ENCODE measurements at regions not wholly inside any gene's neighbourhood (a gene's known extent, or its start where the extent isn't known, plus 50 kb on each side); places are given as distances from the start of the nearest gene placed in this dataset.

- FAIRE-seq (no peak), DNase-seq (ENCODE audit: low read depth, low spot score) (no peak)
- ChIA-PET POLR2A (no interaction called here), CTCF (no interaction called here)
- Histone ChIP-seq H3K27me3 (ENCODE audit: control insufficient read depth in 2 of 2, insufficient read depth in 2 of 2, low read length in 2 of 2) (no peaks in the 10 kb centered on the region), H3K27ac (ENCODE audit: insufficient read depth, low read depth, low read length) (no peak overlapping the region), H3K4me1 (ENCODE audit: control insufficient read depth, extremely low read depth, insufficient read depth, low read length) (no peaks in the 10 kb centered on the region), H3K36me3 (ENCODE audit: control insufficient read depth in 2 of 2, extremely low read depth in 1 of 2, insufficient read depth in 2 of 2, low read length in 2 of 2) (no peaks in the 10 kb centered on the region), H3K9me3 (replicated peaks; ENCODE audit: control insufficient read depth, insufficient read depth, low read length) (no peaks in the 10 kb centered on the region), H2AFZ (ENCODE audit: low read depth, low read length) (no peak overlapping the region), H3K79me2 (ENCODE audit: control insufficient read depth, insufficient read depth, low read length) (no peaks in the 10 kb centered on the region), H4K20me1 (replicated peaks; ENCODE audit: control insufficient read depth, extremely low read depth, insufficient read depth, low read length) (no peaks in the 10 kb centered on the region), H3K9ac (replicated peaks; ENCODE audit: extremely low read depth, insufficient read depth, low read length) (no peak overlapping the region), H3K9me1 (replicated peaks; ENCODE audit: control insufficient read depth, extremely low read depth, insufficient read depth, low read length) (no peaks in the 10 kb centered on the region), H3K4me2 (ENCODE audit: insufficient read depth, low read length) (no peak overlapping the region), H3K4me3 (replicated peaks in 1 of 3; ENCODE audit: insufficient read depth in 1 of 3, low read depth in 1 of 3, low read length in 3 of 3) (no peak overlapping the region)
- TF ChIP-seq POLR2AphosphoS5 (IDR thresholded peaks at IDR 0.05; ENCODE audit: insufficient read depth, low read depth, low read length) (no peak), GATA2 (IDR thresholded peaks at IDR 0.05; ENCODE audit: insufficient read depth, insufficient read length, low read depth, low read length) (no peak), JUN (IDR thresholded peaks at IDR 0.05; ENCODE audit: borderline replicate concordance, insufficient read depth, insufficient read length, low read depth) (no peak), POLR2A (IDR thresholded peaks at IDR 0.05; ENCODE audit: low read depth, low read length) (no peak), FOS (IDR thresholded peaks at IDR 0.05; ENCODE audit: borderline replicate concordance, insufficient read depth, low read length) (no peak), MYC (IDR thresholded peaks at IDR 0.05; ENCODE audit: low read depth, low read length) (no peak), MAX (IDR thresholded peaks at IDR 0.05; ENCODE audit: insufficient read depth, insufficient read length) (no peak)
- intact Hi-C loops (cut with micrococcal nuclease) = no loop called here
- no TSS peak for BruUV-seq (replicated peaks)
- dilution Hi-C loops (cut with MboI; ENCODE audit: extremely low pct_ligation_motif_present, low sequenced_read_pairs) = no loop called here
These were observed 442.3 kb upstream of the MKI67 start for GRCh38 chr10:128568491-128568890.

- ChIA-PET CTCF (no interaction called here), POLR2A (no interaction called here)
- no peak overlapping the region for H3K9ac ChIP-seq (replicated peaks; ENCODE audit: extremely low read depth, insufficient read depth, low read length)
- H3K4me2 ChIP-seq (ENCODE audit: insufficient read depth, low read length) = no peak overlapping the region
- TF ChIP-seq POLR2A (IDR thresholded peaks at IDR 0.05; ENCODE audit: low read depth, low read length) (no peak), FOS (IDR thresholded peaks at IDR 0.05; ENCODE audit: borderline replicate concordance, insufficient read depth, low read length) (no peak), POLR2AphosphoS5 (IDR thresholded peaks at IDR 0.05; ENCODE audit: insufficient read depth, low read depth, low read length) (no peak), GATA2 (IDR thresholded peaks at IDR 0.05; ENCODE audit: insufficient read depth, insufficient read length, low read depth, low read length) (no peak), EZH2 (IDR thresholded peaks at IDR 0.05; ENCODE audit: borderline replicate concordance, low read depth, low read length, severe bottlenecking) (no peak)
- no peaks in the 10 kb centered on the region for H3K9me3 ChIP-seq (replicated peaks; ENCODE audit: control insufficient read depth, insufficient read depth, low read length)
- no peaks in the 10 kb centered on the region for H3K4me1 ChIP-seq (ENCODE audit: control insufficient read depth, extremely low read depth, insufficient read depth, low read length)
- H3K4me3 ChIP-seq (replicated peaks in 1 of 3; ENCODE audit: insufficient read depth in 1 of 3, low read depth in 1 of 3, low read length in 3 of 3) = no peak overlapping the region
- DNase-seq (ENCODE audit: low read depth, low spot score) (no peak), FAIRE-seq (no peak)
- dilution Hi-C loops (cut with MboI; ENCODE audit: extremely low pct_ligation_motif_present, low sequenced_read_pairs) = no loop called here
- no peaks in the 10 kb centered on the region for H3K27me3 ChIP-seq (ENCODE audit: control insufficient read depth in 2 of 2, insufficient read depth in 2 of 2, low read length in 2 of 2)
- no peaks in the 10 kb centered on the region for H4K20me1 ChIP-seq (replicated peaks; ENCODE audit: control insufficient read depth, extremely low read depth, insufficient read depth, low read length)
- no peaks in the 10 kb centered on the region for H3K36me3 ChIP-seq (ENCODE audit: control insufficient read depth in 2 of 2, extremely low read depth in 1 of 2, insufficient read depth in 2 of 2, low read length in 2 of 2)
- H3K9me1 ChIP-seq (replicated peaks; ENCODE audit: control insufficient read depth, extremely low read depth, insufficient read depth, low read length) = no peaks in the 10 kb centered on the region
- no peak overlapping the region for H3K27ac ChIP-seq (ENCODE audit: insufficient read depth, low read depth, low read length)
- no peak overlapping the region for H2AFZ ChIP-seq (ENCODE audit: low read depth, low read length)
- intact Hi-C loops (cut with micrococcal nuclease) = no loop called here
- H3K79me2 ChIP-seq (ENCODE audit: control insufficient read depth, insufficient read depth, low read length) = no peaks in the 10 kb centered on the region
- no TSS peak for BruUV-seq (replicated peaks)
These were observed 443.0 kb upstream of the MKI67 start for GRCh38 chr10:128568990-128569945.
